Mesenchymal stem cell (in vitro differentiated cells and primary cell): ENCODE measurements at regions not wholly inside any gene's neighbourhood (a gene's known extent, or its start where the extent isn't known, plus 50 kb on each side); places are given as distances from the start of the nearest gene placed in this dataset.

Experiments
- DNase-seq: peaks from one replicate; pipeline ENCODE4 v3.0.0-alpha.2; 2013
- H2AFZ ChIP-seq: one replicate; pipeline ENCODE4 v1.6.1; 2013; ENCODE audit warnings: low read depth, mild to moderate bottlenecking, control low read depth, inconsistent platforms, low read length, moderate library complexity
- H2AK5ac ChIP-seq: 2 replicates; pipeline ENCODE4 v1.6.1; 2013; ENCODE audit warnings: low read length, moderate library complexity, mild to moderate bottlenecking, inconsistent platforms; ENCODE audit not compliant: severe bottlenecking
- H2BK120ac ChIP-seq: one replicate; pipeline ENCODE4 v1.6.1; 2013; ENCODE audit warnings: low read depth, mild to moderate bottlenecking, inconsistent platforms, low read length, moderate library complexity
- H2BK12ac ChIP-seq, 2 experiments: one replicate each; pipeline ENCODE4 v1.6.1; 2013; ENCODE audit warnings: inconsistent platforms in 2 of 2, low read length in 2 of 2, mild to moderate bottlenecking in 2 of 2, moderate library complexity in 2 of 2, control low read depth in 1 of 2
- H2BK15ac ChIP-seq: one replicate; pipeline ENCODE4 v1.6.1; 2013; ENCODE audit warnings: mild to moderate bottlenecking, low read depth, inconsistent platforms; ENCODE audit not compliant: poor library complexity, severe bottlenecking
- H2BK5ac ChIP-seq: 2 replicates; pipeline ENCODE4 v1.6.1; 2013; ENCODE audit warnings: low read depth, mild to moderate bottlenecking, low read length, control low read depth, inconsistent platforms; ENCODE audit not compliant: poor library complexity, severe bottlenecking
- H3K14ac ChIP-seq, 2 experiments: one replicate each; pipeline ENCODE4 v1.6.1; 2013; ENCODE audit warnings: inconsistent platforms in 2 of 2, low read length in 2 of 2, control low read depth in 1 of 2, mild to moderate bottlenecking in 1 of 2, moderate library complexity in 1 of 2
- H3K18ac ChIP-seq, 2 experiments: one replicate each; pipeline ENCODE4 v1.6.1; 2013; ENCODE audit warnings: inconsistent platforms in 2 of 2, low read length in 2 of 2, control low read depth in 1 of 2, low read depth in 1 of 2, mild to moderate bottlenecking in 1 of 2
- H3K23ac ChIP-seq, 2 experiments: one replicate each; pipeline ENCODE4 v1.6.1; 2013; ENCODE audit warnings: inconsistent platforms in 2 of 2, low read length in 2 of 2, mild to moderate bottlenecking in 2 of 2, moderate library complexity in 2 of 2, control low read depth in 1 of 2
- H3K27ac ChIP-seq: 2 replicates; pipeline ENCODE4 v1.5.1; 2013; ENCODE audit warnings: mild to moderate bottlenecking, moderate library complexity, low read length, control low read depth, inconsistent platforms; ENCODE audit not compliant: poor library complexity, severe bottlenecking
- H3K27me3 ChIP-seq, 2 experiments: 2 replicates each; pipeline versions ENCODE4 v1.6.1 to v1.7.0; 2013; ENCODE audit warnings: low read length in 2 of 2, mild to moderate bottlenecking in 2 of 2, moderate library complexity in 2 of 2, control low read depth in 1 of 2, inconsistent platforms in 1 of 2; ENCODE audit not compliant: control insufficient read depth in 1 of 2, insufficient read depth in 1 of 2
- H3K36me3 ChIP-seq, 2 experiments: 2 replicates each; pipeline versions ENCODE4 v1.6.1 to v1.7.0; 2013; ENCODE audit warnings: low read length in 2 of 2, control low read depth in 1 of 2, inconsistent platforms in 1 of 2, low read depth in 1 of 2, mild to moderate bottlenecking in 1 of 2; ENCODE audit not compliant: insufficient read depth in 2 of 2, control insufficient read depth in 1 of 2
- H3K4ac ChIP-seq, 2 experiments: one replicate each; pipeline ENCODE4 v1.6.1; 2013; ENCODE audit warnings: inconsistent platforms in 2 of 2, low read length in 2 of 2, mild to moderate bottlenecking in 2 of 2, moderate library complexity in 2 of 2, control low read depth in 1 of 2, low read depth in 1 of 2
- H3K4me1 ChIP-seq: 2 replicates; pipeline ENCODE4 v1.6.1; 2013; ENCODE audit warnings: low read depth, low read length, control low read depth; ENCODE audit not compliant: control insufficient read depth, insufficient read depth
- H3K4me2 ChIP-seq: 2 replicates; pipeline ENCODE4 v1.6.1; 2013; ENCODE audit warnings: low read length, mild to moderate bottlenecking, inconsistent platforms; ENCODE audit not compliant: poor library complexity, severe bottlenecking
- H3K4me3 ChIP-seq, 2 experiments: 2 replicates each; pipeline versions ENCODE4 v1.5.1 to v1.7.0; 2013; ENCODE audit warnings: low read length in 2 of 2, mild to moderate bottlenecking in 2 of 2, control low read depth in 1 of 2, low read depth in 1 of 2; ENCODE audit not compliant: insufficient read depth in 1 of 2
- H3K79me1 ChIP-seq: replicated peaks from 2 replicates; pipeline ENCODE4 v1.6.1; 2013; ENCODE audit warnings: mild to moderate bottlenecking, control low read depth, low read length, inconsistent platforms; ENCODE audit not compliant: poor library complexity, severe bottlenecking
- H3K9ac ChIP-seq: 2 replicates; pipeline ENCODE4 v1.7.0; 2013; ENCODE audit warnings: mild to moderate bottlenecking, low read length, moderate library complexity
- H3K9me3 ChIP-seq: 2 replicates; pipeline ENCODE4 v1.7.0; 2013; ENCODE audit warnings: mild to moderate bottlenecking, low read length; ENCODE audit not compliant: control insufficient read depth
- H4K8ac ChIP-seq: one replicate; pipeline ENCODE4 v1.6.1; 2013; ENCODE audit warnings: inconsistent platforms, mild to moderate bottlenecking, low read length, moderate library complexity
- H4K91ac ChIP-seq: one replicate; pipeline ENCODE4 v1.6.1; 2013; ENCODE audit warnings: mild to moderate bottlenecking, low read length, inconsistent platforms
- WGBS: methylation state at CpG from one replicate; pipeline ENCODE4 v1.1.7; 2013; ENCODE audit warnings: mixed read lengths; 5-methylcytosine and 5-hydroxymethylcytosine counted together

- no peak for DNase-seq
- H3K4me3 ChIP-seq = no peak overlapping the region
- no peak overlapping the region for H3K27ac ChIP-seq
- H4K8ac ChIP-seq = no peak overlapping the region
- H3K23ac ChIP-seq = no peak overlapping the region
- H2AFZ ChIP-seq = no peak overlapping the region
- no CpG with 5 or more reads among the region's 1 CpG for WGBS
- H3K14ac ChIP-seq = no peak overlapping the region
- H3K27me3 ChIP-seq = no peaks in the 10 kb centered on the region
- H3K9me3 ChIP-seq = no peaks in the 10 kb centered on the region
- H3K79me1 ChIP-seq = no peaks in the 10 kb centered on the region
- no peak overlapping the region for H2AK5ac ChIP-seq
- H3K36me3 ChIP-seq = no peaks in the 10 kb centered on the region
- no peak overlapping the region for H4K91ac ChIP-seq
- no peak overlapping the region for H3K18ac ChIP-seq
- no peak overlapping the region for H3K9ac ChIP-seq
- no peak overlapping the region for H2BK120ac ChIP-seq
- H3K4me2 ChIP-seq = no peak overlapping the region
- H2BK15ac ChIP-seq = no peak overlapping the region
- no peak overlapping the region for H2BK5ac ChIP-seq
- no peaks in the 10 kb centered on the region for H3K4me1 ChIP-seq
- no peak overlapping the region for H3K4ac ChIP-seq
- H2BK12ac ChIP-seq = no peak overlapping the region
These were observed 429.9 kb downstream of the CAAP1 start for GRCh38 chr9:26462751-26463150.

- DNase-seq = no peak
- H3K18ac ChIP-seq = no peak overlapping the region
- no peaks in the 10 kb centered on the region for H3K27me3 ChIP-seq
- no peak overlapping the region for H4K8ac ChIP-seq
- no peak overlapping the region for H3K23ac ChIP-seq
- no peak overlapping the region for H2AK5ac ChIP-seq
- no peaks in the 10 kb centered on the region for H3K4me1 ChIP-seq
- H2BK5ac ChIP-seq = no peak overlapping the region
- H3K4me3 ChIP-seq = no peak overlapping the region
- no peak overlapping the region for H3K4ac ChIP-seq
- H2AFZ ChIP-seq = no peak overlapping the region
- no peak overlapping the region for H4K91ac ChIP-seq
- H2BK120ac ChIP-seq = no peak overlapping the region
- no peak overlapping the region for H3K9ac ChIP-seq
- WGBS = 15% methylated on average over 1 of the region's 1 CpG
- no peak overlapping the region for H3K27ac ChIP-seq
- no peak overlapping the region for H2BK15ac ChIP-seq
- H3K9me3 ChIP-seq = no peaks in the 10 kb centered on the region
- H3K14ac ChIP-seq = no peak overlapping the region
- no peaks in the 10 kb centered on the region for H3K79me1 ChIP-seq
- H3K36me3 ChIP-seq = no peaks in the 10 kb centered on the region
- H2BK12ac ChIP-seq = no peak overlapping the region
- no peak overlapping the region for H3K4me2 ChIP-seq
These were observed 430.4 kb downstream of the CAAP1 start for GRCh38 chr9:26462213-26462612.

DNA sequence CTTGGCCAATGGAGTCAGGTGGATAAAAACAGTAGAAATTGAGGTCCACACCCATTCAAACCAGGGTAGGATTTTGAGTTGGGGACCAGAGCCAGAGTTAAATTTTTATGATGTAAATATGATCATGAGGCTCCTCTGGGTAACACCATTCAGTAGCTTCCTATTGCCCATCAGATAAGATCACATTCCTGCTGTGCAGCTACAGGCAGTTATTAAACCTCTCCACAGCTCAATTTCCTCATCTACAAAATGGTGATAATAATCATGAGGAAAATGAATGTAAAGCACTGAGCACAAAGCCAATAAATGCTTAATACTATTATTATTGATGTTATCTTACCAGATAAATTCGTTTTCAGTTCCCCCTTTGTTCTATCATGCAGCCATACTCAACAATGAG is 432.0 kb downstream of the CAAP1 start:
- H2BK120ac ChIP-seq = peak overlapping the region; percentile 49
- WGBS = 0% methylated on average over 1 of the region's 1 CpG
- no peak overlapping the region for H4K8ac ChIP-seq
- H3K9me3 ChIP-seq = no peaks in the 10 kb centered on the region
- no peaks in the 10 kb centered on the region for H3K36me3 ChIP-seq
- H2BK15ac ChIP-seq = no peak overlapping the region
- no peak for DNase-seq
- no peak overlapping the region for H3K9ac ChIP-seq
- no peak overlapping the region for H4K91ac ChIP-seq
- H3K4me3 ChIP-seq = no peak overlapping the region
- H3K27me3 ChIP-seq = no peaks in the 10 kb centered on the region
- H2BK12ac ChIP-seq = no peak overlapping the region
- H3K23ac ChIP-seq = no peak overlapping the region
- no peak overlapping the region for H3K4ac ChIP-seq
- H3K4me2 ChIP-seq = no peak overlapping the region
- H3K79me1 ChIP-seq = no peaks in the 10 kb centered on the region
- no peak overlapping the region for H3K18ac ChIP-seq
- no peak overlapping the region for H2AK5ac ChIP-seq
- no peaks in the 10 kb centered on the region for H3K4me1 ChIP-seq
- no peak overlapping the region for H2AFZ ChIP-seq
- H3K14ac ChIP-seq = no peak overlapping the region
- no peak overlapping the region for H2BK5ac ChIP-seq
- no peak overlapping the region for H3K27ac ChIP-seq

- Histone ChIP-seq H3K4me2 (peak overlapping the region; percentile 9), H4K91ac (no peak overlapping the region), H2AFZ (no peak overlapping the region), H3K23ac (no peak overlapping the region), H3K27me3 (no peaks in the 10 kb centered on the region), H3K18ac (no peak overlapping the region), H2BK12ac (no peak overlapping the region), H2BK5ac (no peak overlapping the region), H3K14ac (no peak overlapping the region), H4K8ac (no peak overlapping the region), H3K79me1 (no peaks in the 10 kb centered on the region), H3K4me1 (no peaks in the 10 kb centered on the region), H3K9ac (no peak overlapping the region), H2AK5ac (no peak overlapping the region), H3K4me3 (no peak overlapping the region), H3K36me3 (no peaks in the 10 kb centered on the region), H2BK120ac (no peak overlapping the region), H3K4ac (no peak overlapping the region), H3K9me3 (no peaks in the 10 kb centered on the region), H3K27ac (no peak overlapping the region), H2BK15ac (no peak overlapping the region)
- WGBS = 82% methylated on average over 1 of the region's 2 CpGs
- no peak for DNase-seq
These were observed 432.6 kb downstream of the CAAP1 start for GRCh38 chr9:26459959-26460358.
